Adipocyte (in vitro differentiated cells): ENCODE measurements at regions not wholly inside any gene's neighbourhood (a gene's known extent, or its start where the extent isn't known, plus 50 kb on each side); places are given as distances from the start of the nearest gene placed in this dataset.

ENCODE experiments used
- DNase-seq: peaks from one replicate; pipeline ENCODE4 v3.0.0-alpha.2; 2015; ENCODE audit warnings: low read depth
- H3K27me3 ChIP-seq: replicated peaks from 2 replicates; pipeline ENCODE4 v1.7.0; 2013; ENCODE audit warnings: mild to moderate bottlenecking, low read length, moderate library complexity; ENCODE audit not compliant: control insufficient read depth, insufficient read depth
- H3K36me3 ChIP-seq: 2 replicates; pipeline ENCODE4 v1.7.0; 2013; ENCODE audit warnings: low read length, mild to moderate bottlenecking, moderate library complexity; ENCODE audit not compliant: control insufficient read depth, insufficient read depth, severe bottlenecking
- H3K4me1 ChIP-seq: 2 replicates; pipeline ENCODE4 v1.7.0; 2013; ENCODE audit warnings: mild to moderate bottlenecking, low read length, moderate library complexity; ENCODE audit not compliant: control insufficient read depth, insufficient read depth
- H3K4me3 ChIP-seq: 2 replicates; pipeline ENCODE4 v1.7.0; 2013; ENCODE audit warnings: mild to moderate bottlenecking, low read length, moderate library complexity
- H3K9ac ChIP-seq: 2 replicates; pipeline ENCODE4 v1.7.0; 2013; ENCODE audit warnings: mild to moderate bottlenecking, low read length, moderate library complexity
- H3K9me3 ChIP-seq: 2 replicates; pipeline ENCODE4 v1.7.0; 2013; ENCODE audit warnings: mild to moderate bottlenecking, low read length, moderate library complexity; ENCODE audit not compliant: control insufficient read depth

DNA sequence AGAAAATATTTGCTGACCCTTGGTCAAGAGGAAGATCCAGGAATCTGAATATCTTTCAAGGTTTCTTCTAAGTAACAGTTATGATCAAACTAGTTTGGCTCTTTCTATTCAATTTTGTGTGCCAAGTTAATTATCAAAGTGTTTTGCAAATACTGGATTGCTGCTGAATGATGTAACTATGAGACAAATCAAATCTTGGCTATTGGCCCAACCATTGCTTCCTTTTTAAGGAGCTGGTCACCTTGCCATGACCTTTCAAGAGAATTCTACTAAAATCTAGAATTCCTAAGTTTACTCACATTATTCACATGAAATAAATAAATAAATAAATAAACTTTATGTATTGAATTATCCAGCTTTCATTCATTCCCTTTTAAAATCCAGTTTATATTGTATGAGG lies 371.8 kb downstream of the SLITRK6 start:
- no peaks in the 10 kb centered on the region for H3K27me3 ChIP-seq
- H3K4me3 ChIP-seq: no peak overlapping the region

DNA sequence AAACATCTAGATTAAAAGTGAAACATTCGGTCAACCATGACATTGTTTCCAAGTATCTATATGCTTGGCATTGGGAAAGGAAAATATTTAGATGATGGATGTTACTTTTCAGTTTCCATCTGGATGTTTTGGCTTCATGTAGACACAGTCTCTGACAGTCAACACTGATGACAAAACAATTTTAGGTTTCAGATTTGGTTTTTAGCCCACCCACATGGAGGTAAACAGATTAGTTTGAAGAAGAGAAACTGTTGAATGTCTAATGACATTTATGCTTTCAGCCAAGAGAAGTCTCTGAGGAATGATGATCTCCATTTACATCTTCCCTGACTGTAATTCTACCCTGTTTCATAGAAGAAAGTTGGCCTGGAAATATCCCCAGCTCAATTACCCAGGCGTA lies 379.1 kb downstream of the SLITRK6 start:
- H3K9ac ChIP-seq: no peak overlapping the region
- no peak for DNase-seq
- no peaks in the 10 kb centered on the region for H3K36me3 ChIP-seq
- no peaks in the 10 kb centered on the region for H3K9me3 ChIP-seq
- no peaks in the 10 kb centered on the region for H3K4me1 ChIP-seq
- H3K4me3 ChIP-seq: no peak overlapping the region
- no peaks in the 10 kb centered on the region for H3K27me3 ChIP-seq

More for the DNA sequence above, 371.8 kb downstream of the SLITRK6 start:
- no peak for DNase-seq
- Histone ChIP-seq H3K9ac (no peak overlapping the region), H3K36me3 (no peaks in the 10 kb centered on the region), H3K4me1 (no peaks in the 10 kb centered on the region), H3K9me3 (peaks cover 3% of the 10 kb centered on the region)

DNA sequence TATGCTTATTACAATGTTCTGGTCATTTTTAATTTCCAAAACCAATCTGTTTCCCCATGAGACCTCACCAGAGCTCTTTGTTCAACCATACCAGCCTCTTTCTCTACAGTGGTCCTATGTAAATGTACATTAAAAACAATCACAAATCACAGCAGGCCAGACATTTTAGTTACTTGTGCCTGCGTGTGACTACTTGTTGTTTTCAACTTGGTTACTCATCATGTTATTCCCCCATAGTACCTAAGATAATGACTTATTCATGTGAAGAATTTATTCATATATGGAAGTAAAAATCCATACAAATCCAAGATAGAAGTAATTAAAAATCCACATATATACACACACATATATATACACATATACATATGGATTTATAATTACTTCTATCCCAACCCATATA lies 379.6 kb downstream of the SLITRK6 start:
- Histone ChIP-seq H3K27me3 (no peaks in the 10 kb centered on the region), H3K9ac (no peak overlapping the region), H3K4me1 (no peaks in the 10 kb centered on the region), H3K36me3 (no peaks in the 10 kb centered on the region), H3K4me3 (no peak overlapping the region), H3K9me3 (no peaks in the 10 kb centered on the region)
- no peak for DNase-seq

GRCh38 chr13:85417807-85418206 lies 381.4 kb downstream of the SLITRK6 start:
- H3K9me3 ChIP-seq: no peaks in the 10 kb centered on the region
- no peaks in the 10 kb centered on the region for H3K36me3 ChIP-seq
- DNase-seq: no peak
- no peaks in the 10 kb centered on the region for H3K27me3 ChIP-seq
- H3K9ac ChIP-seq: no peak overlapping the region
- no peaks in the 10 kb centered on the region for H3K4me1 ChIP-seq
- H3K4me3 ChIP-seq: no peak overlapping the region

DNA sequence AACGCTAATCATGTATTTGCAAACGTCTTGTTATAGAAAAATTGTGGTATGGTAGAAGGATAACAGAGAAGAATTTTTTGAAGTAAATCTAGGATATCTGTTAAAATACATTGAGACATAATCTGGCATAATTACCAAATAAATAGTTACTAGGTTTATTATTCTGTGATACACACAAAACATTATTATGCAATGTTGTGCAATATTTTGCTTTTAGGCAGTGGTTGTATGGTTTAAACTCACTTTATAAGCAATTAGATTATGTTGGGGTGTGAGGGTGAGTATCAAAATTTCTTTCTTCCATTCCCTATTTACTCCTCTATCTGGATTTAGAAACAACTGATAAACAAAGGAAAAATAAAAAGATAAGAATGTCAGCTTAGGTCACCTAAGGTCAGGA lies 385.6 kb downstream of the SLITRK6 start:
- Histone ChIP-seq H3K9ac (no peak overlapping the region), H3K36me3 (no peaks in the 10 kb centered on the region), H3K4me3 (no peak overlapping the region), H3K4me1 (no peaks in the 10 kb centered on the region), H3K27me3 (no peaks in the 10 kb centered on the region), H3K9me3 (no peaks in the 10 kb centered on the region)
- peak; percentile 18 for DNase-seq

DNA sequence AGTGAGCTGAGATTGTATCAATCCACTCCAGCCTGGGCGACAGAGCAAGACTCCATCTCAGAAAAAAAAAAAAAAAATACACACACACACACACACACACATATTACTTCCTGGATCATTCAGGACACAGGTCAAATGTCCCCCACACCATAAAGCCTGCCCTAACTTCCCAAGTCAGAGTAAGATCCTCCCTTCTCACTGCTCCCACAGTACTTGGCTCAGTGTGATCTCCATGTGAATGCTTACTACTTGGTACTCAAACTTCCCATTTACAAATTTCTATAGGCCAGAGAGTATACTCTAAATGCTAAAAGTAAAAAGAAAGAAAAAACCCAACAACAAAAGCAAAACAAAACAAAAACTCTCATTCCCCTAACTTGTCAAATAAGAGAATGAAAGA lies 386.8 kb downstream of the SLITRK6 start:
- H3K9me3 ChIP-seq: no peaks in the 10 kb centered on the region
- no peak overlapping the region for H3K9ac ChIP-seq
- H3K27me3 ChIP-seq: no peaks in the 10 kb centered on the region
- H3K4me3 ChIP-seq: no peak overlapping the region
- H3K4me1 ChIP-seq: no peaks in the 10 kb centered on the region
- DNase-seq: no peak
- H3K36me3 ChIP-seq: no peaks in the 10 kb centered on the region

DNA sequence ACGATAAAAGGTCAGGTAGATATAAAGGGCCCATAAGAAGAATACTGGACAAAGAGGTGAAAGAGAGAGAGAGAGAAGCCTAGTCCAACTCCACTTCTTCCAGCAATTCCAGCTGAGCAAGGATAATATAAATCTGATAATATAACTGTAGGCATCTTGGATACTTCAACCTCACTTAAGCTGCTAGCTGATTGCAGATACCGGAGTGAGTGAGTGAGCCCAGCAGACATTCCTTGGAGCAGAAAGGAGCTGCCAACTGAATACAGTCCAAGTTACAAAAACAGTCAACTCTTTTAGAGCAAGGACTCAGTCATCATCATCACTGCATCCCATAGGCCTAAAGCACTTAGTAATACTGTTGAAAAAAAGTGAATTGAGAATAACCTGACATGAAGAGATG lies 387.6 kb downstream of the SLITRK6 start:
- Histone ChIP-seq H3K4me1 (no peaks in the 10 kb centered on the region), H3K36me3 (no peaks in the 10 kb centered on the region), H3K9ac (no peak overlapping the region), H3K27me3 (no peaks in the 10 kb centered on the region), H3K9me3 (no peaks in the 10 kb centered on the region), H3K4me3 (no peak overlapping the region)
- DNase-seq: peak; percentile 40

- Histone ChIP-seq H3K9ac (no peak overlapping the region), H3K27me3 (no peaks in the 10 kb centered on the region), H3K4me3 (no peak overlapping the region), H3K9me3 (no peaks in the 10 kb centered on the region), H3K4me1 (no peaks in the 10 kb centered on the region), H3K36me3 (no peaks in the 10 kb centered on the region)
- peak; percentile 73 for DNase-seq
Measured at GRCh38 chr13:85408415-85408814, 390.8 kb downstream of the SLITRK6 start.

- no peaks in the 10 kb centered on the region for H3K9me3 ChIP-seq
- no peaks in the 10 kb centered on the region for H3K27me3 ChIP-seq
- no peak overlapping the region for H3K4me3 ChIP-seq
- no peak for DNase-seq
- no peak overlapping the region for H3K9ac ChIP-seq
- H3K36me3 ChIP-seq: no peaks in the 10 kb centered on the region
- no peaks in the 10 kb centered on the region for H3K4me1 ChIP-seq
Measured at GRCh38 chr13:85406269-85406975, 392.8 kb downstream of the SLITRK6 start.

DNA sequence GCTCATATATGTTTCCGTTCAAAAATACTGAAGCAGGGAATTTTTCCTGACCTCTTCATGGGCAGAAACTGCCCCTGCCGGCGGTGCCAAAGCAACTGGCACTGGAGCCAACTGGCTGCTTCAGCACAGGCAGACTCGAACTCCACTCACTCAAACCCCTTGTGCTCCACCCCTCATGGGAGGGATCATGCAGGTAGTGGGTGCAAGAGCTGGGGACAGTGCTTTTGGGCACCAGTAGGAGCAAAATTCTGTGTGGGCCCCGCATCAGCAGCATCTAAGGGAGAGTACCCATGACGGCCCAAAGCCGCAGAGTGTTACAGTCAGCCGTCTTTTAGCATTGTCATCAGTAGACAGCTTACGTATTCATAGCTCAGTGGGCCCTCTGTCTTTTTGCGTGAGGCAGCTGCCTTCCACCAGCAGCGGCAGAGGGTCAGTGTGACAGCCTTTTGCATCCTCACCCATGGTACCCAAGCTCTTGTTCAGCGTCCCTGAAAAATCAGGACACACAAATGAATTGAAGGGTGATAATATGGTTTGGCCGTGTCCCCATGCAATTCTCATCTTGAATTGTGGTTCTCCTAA lies 393.8 kb downstream of the SLITRK6 start:
- Histone ChIP-seq H3K27me3 (no peaks in the 10 kb centered on the region), H3K36me3 (no peaks in the 10 kb centered on the region), H3K4me1 (no peaks in the 10 kb centered on the region), H3K9me3 (no peaks in the 10 kb centered on the region), H3K9ac (no peak overlapping the region), H3K4me3 (no peak overlapping the region)
- DNase-seq: no peak

DNA sequence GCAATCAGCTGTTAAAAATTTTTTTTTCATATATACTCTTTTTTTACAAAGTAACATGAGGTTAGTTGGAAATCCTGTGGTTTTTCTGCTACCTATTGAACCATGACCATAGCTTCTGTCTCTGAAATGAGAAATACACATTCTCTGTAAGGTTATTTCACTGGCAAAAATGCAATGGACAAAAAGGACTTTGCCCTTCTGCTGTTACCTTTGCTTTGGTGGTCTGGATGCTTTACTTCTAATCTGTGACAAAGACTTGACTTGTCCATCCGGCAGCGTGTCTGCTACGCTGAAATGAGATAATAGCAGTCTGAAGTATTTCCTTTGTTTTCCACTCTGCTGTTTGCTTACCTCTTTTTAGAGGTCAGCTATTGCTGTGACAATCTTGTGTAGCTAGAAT lies 412.8 kb downstream of the SLITRK6 start:
- Histone ChIP-seq H3K4me3 (no peak overlapping the region), H3K27me3 (no peaks in the 10 kb centered on the region), H3K9ac (no peak overlapping the region), H3K4me1 (no peaks in the 10 kb centered on the region), H3K9me3 (no peaks in the 10 kb centered on the region), H3K36me3 (no peaks in the 10 kb centered on the region)
- peak; percentile 28 for DNase-seq

- no peak overlapping the region for H3K9ac ChIP-seq
- H3K4me3 ChIP-seq: no peak overlapping the region
- no peak for DNase-seq
Measured at GRCh38 chr13:85383291-85383690, 415.9 kb downstream of the SLITRK6 start.

More at GRCh38 chr13:85383291-85383690, 415.9 kb downstream of the SLITRK6 start:
- no peaks in the 10 kb centered on the region for H3K27me3 ChIP-seq
- no peaks in the 10 kb centered on the region for H3K36me3 ChIP-seq
- no peaks in the 10 kb centered on the region for H3K9me3 ChIP-seq
- no peaks in the 10 kb centered on the region for H3K4me1 ChIP-seq
